GM18507 (cell line): ENCODE measurements at regions not wholly inside any gene's neighbourhood (a gene's known extent, or its start where the extent isn't known, plus 50 kb on each side); places are given as distances from the start of the nearest gene placed in this dataset.

ENCODE experiments used
- DNase-seq: peaks from one replicate; pipeline ENCODE4 v3.0.0; 2011; ENCODE audit warnings: low read depth; ENCODE audit not compliant: insufficient read length; ENCODE audit errors: extremely low spot score
- FAIRE-seq: peaks from 2 replicates; lab custom pipeline; 2011; peaks lifted over from hg19 to GRCh38; lab: Jason Lieb, UNC

GRCh38 chr5:42908509-42909488 is 97.1 kb upstream of the SELENOP start:
- FAIRE-seq (peak; percentile 95), DNase-seq (peak; percentile 70)

GRCh38 chr5:42908086-42908485 is 96.4 kb upstream of the SELENOP start:
- DNase-seq (no peak), FAIRE-seq (peak; percentile 35)

- FAIRE-seq: no peak
- DNase-seq: no peak
Observed at GRCh38 chr5:42905827-42906226, 94.1 kb upstream of the SELENOP start.

GRCh38 chr5:42900734-42901133 is 89.0 kb upstream of the SELENOP start:
- FAIRE-seq (no peak), DNase-seq (no peak)

GRCh38 chr5:42898760-42899159 is 87.1 kb upstream of the SELENOP start:
- no peak for FAIRE-seq

GRCh38 chr5:42896523-42896922 is 84.8 kb upstream of the SELENOP start:
- DNase-seq (no peak), FAIRE-seq (no peak)

More at GRCh38 chr5:42898760-42899159, 87.1 kb upstream of the SELENOP start:
- DNase-seq: no peak

- no peak for FAIRE-seq
- DNase-seq: no peak
Observed at GRCh38 chr5:42894057-42894456, 82.4 kb upstream of the SELENOP start.

GRCh38 chr5:42889311-42889933 is 77.7 kb upstream of the SELENOP start:
- DNase-seq (peak; percentile 23), FAIRE-seq (peak; percentile 87)

GRCh38 chr5:42888771-42889170 is 77.1 kb upstream of the SELENOP start:
- DNase-seq (no peak), FAIRE-seq (no peak)

GRCh38 chr5:42887575-42887974 is 75.9 kb upstream of the SELENOP start:
- FAIRE-seq: no peak

GRCh38 chr5:42887097-42887496 is 75.4 kb upstream of the SELENOP start:
- DNase-seq (no peak), FAIRE-seq (no peak)

More at GRCh38 chr5:42887575-42887974, 75.9 kb upstream of the SELENOP start:
- no peak for DNase-seq

- FAIRE-seq (no peak), DNase-seq (no peak)
Observed at GRCh38 chr5:42886635-42887034, 74.9 kb upstream of the SELENOP start.

GRCh38 chr5:42884326-42884725 is 72.6 kb upstream of the SELENOP start:
- DNase-seq (no peak), FAIRE-seq (no peak)

- FAIRE-seq (no peak), DNase-seq (no peak)
Observed at GRCh38 chr5:42881416-42882117, 69.9 kb upstream of the SELENOP start.

GRCh38 chr5:42880496-42881150 is 68.9 kb upstream of the SELENOP start:
- no peak for DNase-seq
- no peak for FAIRE-seq

GRCh38 chr5:42879291-42879690 is 67.6 kb upstream of the SELENOP start:
- FAIRE-seq (no peak), DNase-seq (no peak)

- DNase-seq (no peak), FAIRE-seq (no peak)
Observed at GRCh38 chr5:42878550-42878949, 66.9 kb upstream of the SELENOP start.

GRCh38 chr5:42878041-42878440 is 66.3 kb upstream of the SELENOP start:
- no peak for DNase-seq
- no peak for FAIRE-seq

GRCh38 chr5:42877431-42877830 is 65.7 kb upstream of the SELENOP start:
- DNase-seq (no peak), FAIRE-seq (no peak)
